NCI-H2196 (cell line): ENCODE measurements at regions not wholly inside any gene's neighbourhood (a gene's known extent, or its start where the extent isn't known, plus 50 kb on each side); places are given as distances from the start of the nearest gene placed in this dataset.

ENCODE experiments used
- DNase-seq: peaks from one replicate; lab custom pipeline; 2025; ENCODE audit not compliant: unreplicated experiment; lab: John Stamatoyannopoulos, UW

- DNase-seq = no peak
These were observed 145.4 kb downstream of the RPAP3 start for GRCh38 chr12:47560415-47560814.

GRCh38 chr12:47558625-47559345, 147.0 kb downstream of the RPAP3 start:
- DNase-seq = no peak

GRCh38 chr12:47557386-47557785, 148.4 kb downstream of the RPAP3 start:
- no peak for DNase-seq

GRCh38 chr12:47556261-47557030, 149.4 kb downstream of the RPAP3 start:
- DNase-seq = no peak

GRCh38 chr12:47554046-47554653, 151.7 kb downstream of the RPAP3 start:
- no peak for DNase-seq

- DNase-seq = no peak
These were observed 152.6 kb downstream of the RPAP3 start for GRCh38 chr12:47553266-47553665.

- DNase-seq = no peak
These were observed 154.4 kb downstream of the RPAP3 start for GRCh38 chr12:47551426-47551851.

- no peak for DNase-seq
These were observed 156.6 kb downstream of the RPAP3 start for GRCh38 chr12:47549258-47549657.

- DNase-seq = no peak
These were observed 157.4 kb downstream of the RPAP3 start for GRCh38 chr12:47548401-47548800.

GRCh38 chr12:47547077-47547476, 158.8 kb downstream of the RPAP3 start:
- DNase-seq = no peak

- DNase-seq = no peak
These were observed 159.8 kb downstream of the RPAP3 start for GRCh38 chr12:47545938-47546609.

- DNase-seq = no peak
These were observed 171.1 kb downstream of the RPAP3 start for GRCh38 chr12:47534695-47535094.

GRCh38 chr12:47530050-47530449, 175.8 kb downstream of the RPAP3 start:
- no peak for DNase-seq

- DNase-seq = no peak
These were observed 178.0 kb downstream of the RPAP3 start for GRCh38 chr12:47527816-47528215.

GRCh38 chr12:47520029-47520428, 185.8 kb downstream of the RPAP3 start:
- DNase-seq = no peak

- DNase-seq = no peak
These were observed 188.7 kb downstream of the RPAP3 start for GRCh38 chr12:47517122-47517521.

- DNase-seq = no peak
These were observed 196.4 kb downstream of the RPAP3 start for GRCh38 chr12:47509398-47509851.

GRCh38 chr12:47507221-47507620, 198.6 kb downstream of the RPAP3 start:
- DNase-seq = no peak

- no peak for DNase-seq
These were observed 200.9 kb downstream of the RPAP3 start for GRCh38 chr12:47504775-47505446.

- DNase-seq = no peak
These were observed 212.0 kb downstream of the RPAP3 start for GRCh38 chr12:47493801-47494200.
